A549 (cell line): ENCODE measurements at regions not wholly inside any gene's neighbourhood (a gene's known extent, or its start where the extent isn't known, plus 50 kb on each side); places are given as distances from the start of the nearest gene placed in this dataset.

Source experiments
- ELK1 ChIP-seq: fragments of 150-350 bp; IDR thresholded peaks from 2 replicates; pipeline ENCODE4 v1.6.1; 2014; ENCODE audit warnings: low read depth, mild to moderate bottlenecking, low read length
- JUNB ChIP-seq: fragments of >200 bp; sonication (Bioruptor Twin); formaldehyde crosslinking; IDR thresholded peaks from 2 replicates; pipeline ENCODE4 v1.6.1; 2016
- SREBF2 ChIP-seq: fragments of 450-650 bp; IDR thresholded peaks from 2 replicates; pipeline ENCODE4 v1.6.1; 2014; ENCODE audit warnings: mild to moderate bottlenecking, moderate library complexity
- TF ChIP-seq, protein P1 (sequence below): fragments of >200 bp; sonication (Bioruptor Twin); formaldehyde crosslinking; IDR thresholded peaks from 3 replicates; pipeline ENCODE4 v1.5.1; 2016

GRCh38 chr18:76766429-76766828, 55.9 kb upstream of the ZNF236 start:
- TF ChIP-seq ELK1 (no peak), SREBF2 (no peak), JUNB (no peak)
- TF ChIP-seq, protein P1, sequence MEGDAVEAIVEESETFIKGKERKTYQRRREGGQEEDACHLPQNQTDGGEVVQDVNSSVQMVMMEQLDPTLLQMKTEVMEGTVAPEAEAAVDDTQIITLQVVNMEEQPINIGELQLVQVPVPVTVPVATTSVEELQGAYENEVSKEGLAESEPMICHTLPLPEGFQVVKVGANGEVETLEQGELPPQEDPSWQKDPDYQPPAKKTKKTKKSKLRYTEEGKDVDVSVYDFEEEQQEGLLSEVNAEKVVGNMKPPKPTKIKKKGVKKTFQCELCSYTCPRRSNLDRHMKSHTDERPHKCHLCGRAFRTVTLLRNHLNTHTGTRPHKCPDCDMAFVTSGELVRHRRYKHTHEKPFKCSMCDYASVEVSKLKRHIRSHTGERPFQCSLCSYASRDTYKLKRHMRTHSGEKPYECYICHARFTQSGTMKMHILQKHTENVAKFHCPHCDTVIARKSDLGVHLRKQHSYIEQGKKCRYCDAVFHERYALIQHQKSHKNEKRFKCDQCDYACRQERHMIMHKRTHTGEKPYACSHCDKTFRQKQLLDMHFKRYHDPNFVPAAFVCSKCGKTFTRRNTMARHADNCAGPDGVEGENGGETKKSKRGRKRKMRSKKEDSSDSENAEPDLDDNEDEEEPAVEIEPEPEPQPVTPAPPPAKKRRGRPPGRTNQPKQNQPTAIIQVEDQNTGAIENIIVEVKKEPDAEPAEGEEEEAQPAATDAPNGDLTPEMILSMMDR, result no peak
